DND-41 (cell line): ENCODE measurements at regions not wholly inside any gene's neighbourhood (a gene's known extent, or its start where the extent isn't known, plus 50 kb on each side); places are given as distances from the start of the nearest gene placed in this dataset.

Source experiments
- EZH2 ChIP-seq: IDR thresholded peaks from 3 replicates; pipeline ENCODE4 v1.6.1; 2012; ENCODE audit warnings: borderline replicate concordance, low read depth, mild to moderate bottlenecking, moderate library complexity, low read length, inconsistent platforms; ENCODE audit not compliant: severe bottlenecking
- TF ChIP-seq, protein P1 (sequence below): IDR thresholded peaks from 2 replicates; pipeline ENCODE4 v1.5.1; 2012; ENCODE audit warnings: borderline replicate concordance, low read length, moderate library complexity, mild to moderate bottlenecking; ENCODE audit not compliant: poor library complexity, severe bottlenecking; ENCODE audit errors: extremely low read depth

DNA sequence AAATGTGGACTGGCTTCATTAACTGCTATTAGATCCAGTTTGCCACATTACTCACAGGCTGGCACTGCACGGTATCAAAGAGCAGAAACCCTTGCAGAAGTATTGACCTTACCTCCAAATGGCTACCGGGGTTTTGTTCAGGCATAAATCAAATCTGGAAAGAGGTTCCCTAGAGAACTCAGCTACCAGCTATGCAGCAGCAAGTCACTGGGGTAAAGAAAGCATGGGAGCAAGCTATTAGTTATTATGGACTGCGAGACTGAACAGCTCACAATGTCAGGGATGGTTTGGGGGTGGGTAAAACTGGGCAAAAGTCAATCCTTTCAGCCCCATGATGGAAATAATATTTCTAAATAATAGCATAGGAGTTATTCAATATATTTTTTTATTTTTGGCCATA, 128.1 kb downstream of the FANCF start:
- TF ChIP-seq, protein P1, sequence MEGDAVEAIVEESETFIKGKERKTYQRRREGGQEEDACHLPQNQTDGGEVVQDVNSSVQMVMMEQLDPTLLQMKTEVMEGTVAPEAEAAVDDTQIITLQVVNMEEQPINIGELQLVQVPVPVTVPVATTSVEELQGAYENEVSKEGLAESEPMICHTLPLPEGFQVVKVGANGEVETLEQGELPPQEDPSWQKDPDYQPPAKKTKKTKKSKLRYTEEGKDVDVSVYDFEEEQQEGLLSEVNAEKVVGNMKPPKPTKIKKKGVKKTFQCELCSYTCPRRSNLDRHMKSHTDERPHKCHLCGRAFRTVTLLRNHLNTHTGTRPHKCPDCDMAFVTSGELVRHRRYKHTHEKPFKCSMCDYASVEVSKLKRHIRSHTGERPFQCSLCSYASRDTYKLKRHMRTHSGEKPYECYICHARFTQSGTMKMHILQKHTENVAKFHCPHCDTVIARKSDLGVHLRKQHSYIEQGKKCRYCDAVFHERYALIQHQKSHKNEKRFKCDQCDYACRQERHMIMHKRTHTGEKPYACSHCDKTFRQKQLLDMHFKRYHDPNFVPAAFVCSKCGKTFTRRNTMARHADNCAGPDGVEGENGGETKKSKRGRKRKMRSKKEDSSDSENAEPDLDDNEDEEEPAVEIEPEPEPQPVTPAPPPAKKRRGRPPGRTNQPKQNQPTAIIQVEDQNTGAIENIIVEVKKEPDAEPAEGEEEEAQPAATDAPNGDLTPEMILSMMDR, result no peak
- no peak for TF ChIP-seq EZH2
